ENCODE measurements at regions not wholly inside any gene's neighbourhood (a gene's known extent, or its start where the extent isn't known, plus 50 kb on each side); places are given as distances from the start of the nearest gene placed in this dataset.

DNA sequence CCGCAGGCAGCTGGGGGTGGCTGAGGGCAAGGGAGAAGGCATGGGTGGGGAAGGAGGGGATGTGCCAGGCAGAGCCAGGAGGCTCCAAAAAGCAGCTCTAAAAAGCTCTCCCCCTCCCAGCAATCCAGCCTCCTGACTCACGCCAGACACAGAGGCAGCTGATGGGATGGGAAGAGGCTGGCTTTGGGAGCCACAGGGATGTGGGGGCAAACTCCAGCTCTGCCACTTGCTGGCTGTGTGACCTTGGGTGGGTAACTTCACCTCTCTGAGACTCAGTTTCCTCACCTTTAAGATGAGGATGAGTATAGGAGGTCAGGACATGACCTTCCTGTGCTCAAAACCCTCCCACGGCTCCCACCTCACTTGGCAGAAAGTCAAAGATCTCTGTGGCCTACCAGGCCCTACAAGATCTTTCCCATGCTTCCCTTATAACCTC, 148.9 kb downstream of the CEBPB start:
- TF ChIP-seq, protein P1, sequence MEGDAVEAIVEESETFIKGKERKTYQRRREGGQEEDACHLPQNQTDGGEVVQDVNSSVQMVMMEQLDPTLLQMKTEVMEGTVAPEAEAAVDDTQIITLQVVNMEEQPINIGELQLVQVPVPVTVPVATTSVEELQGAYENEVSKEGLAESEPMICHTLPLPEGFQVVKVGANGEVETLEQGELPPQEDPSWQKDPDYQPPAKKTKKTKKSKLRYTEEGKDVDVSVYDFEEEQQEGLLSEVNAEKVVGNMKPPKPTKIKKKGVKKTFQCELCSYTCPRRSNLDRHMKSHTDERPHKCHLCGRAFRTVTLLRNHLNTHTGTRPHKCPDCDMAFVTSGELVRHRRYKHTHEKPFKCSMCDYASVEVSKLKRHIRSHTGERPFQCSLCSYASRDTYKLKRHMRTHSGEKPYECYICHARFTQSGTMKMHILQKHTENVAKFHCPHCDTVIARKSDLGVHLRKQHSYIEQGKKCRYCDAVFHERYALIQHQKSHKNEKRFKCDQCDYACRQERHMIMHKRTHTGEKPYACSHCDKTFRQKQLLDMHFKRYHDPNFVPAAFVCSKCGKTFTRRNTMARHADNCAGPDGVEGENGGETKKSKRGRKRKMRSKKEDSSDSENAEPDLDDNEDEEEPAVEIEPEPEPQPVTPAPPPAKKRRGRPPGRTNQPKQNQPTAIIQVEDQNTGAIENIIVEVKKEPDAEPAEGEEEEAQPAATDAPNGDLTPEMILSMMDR (IDR thresholded peaks at IDR 0.05; ENCODE audit: low read depth, low read length, missing control alignments) = no peak
- Histone ChIP-seq H3K36me3 (replicated peaks) (no peaks in the 10 kb centered on the region), H3K27me3 (replicated peaks) (no peaks in the 10 kb centered on the region), H3K27ac (no peak overlapping the region), H3K4me3 (ENCODE audit: low read depth, low read length) (no peak overlapping the region)
- DNase-seq = no peak
- in situ Hi-C loops (cut with HindIII; ENCODE audit: low pct_ligation_motif_present, low sequenced_read_pairs) = no loop called here

DNA sequence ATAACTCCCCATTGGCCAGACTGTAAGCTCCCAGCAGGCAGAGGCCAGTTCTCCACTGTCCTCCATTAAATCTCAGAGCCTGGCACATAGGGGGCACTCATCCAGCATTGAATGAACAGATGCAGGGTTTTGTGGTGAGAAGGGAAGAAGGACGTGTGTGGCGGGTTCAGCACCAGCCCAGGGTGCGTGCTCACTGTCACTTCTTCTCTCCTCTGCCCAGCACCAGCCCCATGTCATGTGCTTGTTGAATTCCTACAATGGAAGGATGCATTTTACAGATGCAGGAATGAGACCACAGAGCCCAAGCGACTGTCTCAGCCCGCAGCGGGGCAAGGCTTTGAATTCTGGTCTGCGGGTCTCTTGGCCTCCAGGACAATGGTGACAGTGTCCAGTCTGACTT, 149.9 kb downstream of the CEBPB start:
- Histone ChIP-seq H3K27ac (no peak overlapping the region), H3K27me3 (replicated peaks) (no peaks in the 10 kb centered on the region), H3K36me3 (replicated peaks) (no peaks in the 10 kb centered on the region), H3K4me3 (ENCODE audit: low read depth, low read length) (no peak overlapping the region)
- in situ Hi-C loops (cut with HindIII; ENCODE audit: low pct_ligation_motif_present, low sequenced_read_pairs) = no loop called here
- DNase-seq = no peak
- TF ChIP-seq, protein P1 (IDR thresholded peaks at IDR 0.05; ENCODE audit: low read depth, low read length, missing control alignments) = no peak

DNA sequence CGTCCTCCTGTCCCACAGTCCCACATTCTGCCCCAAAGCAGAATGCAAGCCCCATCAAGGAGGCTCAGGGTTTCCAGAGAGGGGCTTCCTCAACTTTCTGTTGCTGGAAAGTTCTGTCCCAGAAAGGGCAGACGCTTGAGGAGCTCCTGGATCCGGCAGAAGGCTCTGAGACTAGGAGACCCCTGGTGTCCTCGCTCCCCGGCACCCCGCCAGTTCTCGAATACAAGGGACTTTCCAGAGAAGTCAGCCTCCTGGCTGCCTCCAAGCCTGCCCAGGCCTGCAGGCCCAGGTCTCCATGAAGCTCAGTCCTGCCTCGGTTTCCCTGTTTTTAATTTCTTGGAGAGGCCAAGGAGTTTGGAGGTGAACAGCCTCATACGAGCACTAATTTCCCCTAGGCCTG, 150.4 kb downstream of the CEBPB start:
- Histone ChIP-seq H3K27ac (no peak overlapping the region), H3K4me3 (ENCODE audit: low read depth, low read length) (no peak overlapping the region), H3K27me3 (replicated peaks) (no peaks in the 10 kb centered on the region), H3K36me3 (replicated peaks) (no peaks in the 10 kb centered on the region)
- TF ChIP-seq, protein P1 (IDR thresholded peaks at IDR 0.05; ENCODE audit: low read depth, low read length, missing control alignments) = no peak
- in situ Hi-C loops (cut with HindIII; ENCODE audit: low pct_ligation_motif_present, low sequenced_read_pairs) = no loop called here
- DNase-seq = no peak

DNA sequence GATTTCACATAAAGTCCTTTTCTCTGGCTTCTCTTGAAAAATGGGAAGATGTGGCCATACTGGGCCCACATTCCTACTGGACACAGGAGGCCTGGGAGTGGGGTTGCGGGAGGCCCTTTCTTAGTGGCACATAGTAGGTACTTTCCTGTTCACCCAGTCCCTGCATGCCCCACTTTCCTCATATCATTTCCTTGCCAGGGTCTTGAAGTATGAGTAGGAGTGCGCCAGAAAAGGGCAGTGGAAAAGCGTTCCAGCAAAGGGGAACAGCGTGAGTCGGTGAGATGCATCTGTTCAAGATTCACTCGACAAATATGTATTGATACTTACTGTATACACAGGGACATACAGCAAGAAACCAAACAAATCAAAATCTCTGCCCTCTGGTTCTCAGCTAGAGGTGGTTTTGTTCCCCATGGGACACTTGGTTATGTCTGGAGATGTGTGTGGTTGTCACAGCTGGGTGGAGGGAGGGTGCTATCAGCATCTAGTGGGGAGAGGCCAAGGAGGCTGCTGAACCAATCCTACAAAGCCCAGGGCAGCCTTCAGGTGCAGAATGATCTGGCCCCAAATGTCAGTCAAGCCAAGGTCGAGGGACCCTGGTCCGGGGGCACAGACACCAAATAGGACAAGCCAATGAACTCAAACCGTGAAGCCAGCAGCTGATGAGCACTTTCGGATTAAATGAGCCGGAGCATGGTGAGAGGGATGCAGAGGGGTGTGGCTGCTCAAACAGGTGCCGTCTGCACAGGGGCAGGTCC, 151.4 kb downstream of the CEBPB start:
- TF ChIP-seq, protein P1 (IDR thresholded peaks at IDR 0.05; ENCODE audit: low read depth, low read length, missing control alignments) = no peak
- no peak for DNase-seq
- Histone ChIP-seq H3K4me3 (ENCODE audit: low read depth, low read length) (no peak overlapping the region), H3K36me3 (replicated peaks) (no peaks in the 10 kb centered on the region), H3K27ac (no peak overlapping the region), H3K27me3 (replicated peaks) (no peaks in the 10 kb centered on the region)
- in situ Hi-C loops (cut with HindIII; ENCODE audit: low pct_ligation_motif_present, low sequenced_read_pairs) = no loop called here

DNA sequence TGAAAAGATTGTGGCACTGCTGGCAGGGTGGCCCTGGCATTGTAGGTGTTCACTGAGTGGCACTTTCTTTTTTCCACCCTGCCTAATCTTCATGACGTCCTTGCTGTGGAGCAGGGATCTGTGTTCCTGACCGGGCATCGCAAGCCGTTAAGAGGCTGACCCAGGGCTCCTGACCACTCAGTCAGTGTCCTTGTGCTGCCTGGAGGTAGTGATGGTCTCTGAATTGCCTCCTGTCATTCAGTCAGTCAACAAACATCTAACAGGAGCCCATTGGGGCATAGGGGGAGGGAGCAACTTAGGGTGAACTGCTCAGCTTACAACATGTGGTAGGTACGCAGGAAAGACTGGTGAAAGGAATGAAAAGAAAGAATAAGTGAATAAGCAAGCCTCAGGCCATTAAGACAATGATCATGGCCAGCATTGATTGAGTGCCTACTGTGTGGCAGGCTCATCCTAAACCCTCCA, 152.0 kb downstream of the CEBPB start:
- no peak overlapping the region for H3K27ac ChIP-seq
- in situ Hi-C loops (cut with HindIII; ENCODE audit: low pct_ligation_motif_present, low sequenced_read_pairs) = no loop called here
- TF ChIP-seq, protein P1 (IDR thresholded peaks at IDR 0.05; ENCODE audit: low read depth, low read length, missing control alignments) = no peak
- no peak overlapping the region for H3K4me3 ChIP-seq (ENCODE audit: low read depth, low read length)
- no peaks in the 10 kb centered on the region for H3K36me3 ChIP-seq (replicated peaks)
- DNase-seq = no peak
- no peaks in the 10 kb centered on the region for H3K27me3 ChIP-seq (replicated peaks)

DNA sequence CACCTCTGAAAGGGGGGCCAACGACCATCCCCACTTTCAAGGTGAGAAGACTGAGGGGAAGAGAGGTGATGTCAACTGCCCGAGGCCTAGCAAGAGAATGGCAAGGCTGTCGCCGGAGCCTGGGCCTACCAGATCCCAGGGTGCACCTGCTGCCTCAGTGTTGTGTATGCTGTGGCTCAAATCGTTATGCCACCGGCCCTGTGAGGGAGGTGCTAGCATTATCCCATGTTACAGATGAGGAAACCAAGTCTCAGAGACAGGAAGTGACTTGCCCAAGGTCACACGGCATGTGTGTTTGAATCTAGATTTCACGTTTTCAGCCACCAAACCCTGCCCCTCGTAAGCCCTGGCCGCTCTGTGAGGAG, 152.5 kb downstream of the CEBPB start:
- H3K27ac ChIP-seq = no peak overlapping the region
- DNase-seq = no peak
- no peaks in the 10 kb centered on the region for H3K36me3 ChIP-seq (replicated peaks)
- no peak overlapping the region for H3K4me3 ChIP-seq (ENCODE audit: low read depth, low read length)
- no peaks in the 10 kb centered on the region for H3K27me3 ChIP-seq (replicated peaks)
- in situ Hi-C loops (cut with HindIII; ENCODE audit: low pct_ligation_motif_present, low sequenced_read_pairs) = no loop called here
- TF ChIP-seq, protein P1 (IDR thresholded peaks at IDR 0.05; ENCODE audit: low read depth, low read length, missing control alignments) = no peak
